Left lung (tissue), 4 donors: ENCODE measurements at regions not wholly inside any gene's neighbourhood (a gene's known extent, or its start where the extent isn't known, plus 50 kb on each side); places are given as distances from the start of the nearest gene placed in this dataset.

Source experiments
- ATAC-seq: fragments of 200-7000 bp; cut with Tn5 transposase; one replicate; pipeline ENCODE4 v1.9.1; 2020; ENCODE audit warnings: moderate library complexity
- DNase-seq, 4 donors: peaks; one replicate each; pipeline ENCODE4 v3.0.0-alpha.2; 2013 to 2020
- H3K27ac ChIP-seq, 2 donors: fragments of 200-600 bp; sonication (generic) in 1 of 2; one replicate each; pipeline versions ENCODE4 v1.5.0 to v1.8.0; 2020 to 2021
- H3K27me3 ChIP-seq, 2 donors: fragments of 200-600 bp; sonication (generic) in 1 of 2; one replicate each; pipeline versions ENCODE4 v1.5.0 to v1.8.0; 2020 to 2021
- H3K36me3 ChIP-seq, 2 donors: fragments of 200-600 bp; sonication (generic) in 1 of 2; one replicate each; pipeline versions ENCODE4 v1.5.0 to v1.8.0; 2020 to 2021
- H3K4me1 ChIP-seq, 2 donors: fragments of 200-600 bp; one replicate each; pipeline ENCODE4 v1.8.0; 2021
- H3K4me3 ChIP-seq, 2 donors: fragments of 200-600 bp; sonication (generic) in 1 of 2; one replicate each; pipeline versions ENCODE4 v1.5.0 to v1.8.0; 2020 to 2021; ENCODE audit warnings: mild to moderate bottlenecking in 1 of 2
- H3K9me3 ChIP-seq, 2 donors: fragments of 200-600 bp; sonication (generic) in 1 of 2; one replicate each; pipeline versions ENCODE4 v1.5.0 to v1.8.0; 2020 to 2021
- intact Hi-C, 2 donors: fragments of 100-400 bp; cut with DNase I; formaldehyde crosslinking; loops; one replicate each; pipeline versions ENCODE4 v1.11.2 to v1.14.2; 2022
- TF ChIP-seq, protein P1 (sequence below), 2 donors: fragments of 200-600 bp; sonication (generic) in 1 of 2; IDR thresholded peaks; one replicate each; pipeline versions ENCODE4 v1.5.0 to v1.8.0; 2021; ENCODE audit warnings: antibody characterized with exemption in 2 of 2
- donor health status: DM: no; HTN: yes; CAD: no.
- donor health status: DM: no; HTN: no; CAD: no.

DNA sequence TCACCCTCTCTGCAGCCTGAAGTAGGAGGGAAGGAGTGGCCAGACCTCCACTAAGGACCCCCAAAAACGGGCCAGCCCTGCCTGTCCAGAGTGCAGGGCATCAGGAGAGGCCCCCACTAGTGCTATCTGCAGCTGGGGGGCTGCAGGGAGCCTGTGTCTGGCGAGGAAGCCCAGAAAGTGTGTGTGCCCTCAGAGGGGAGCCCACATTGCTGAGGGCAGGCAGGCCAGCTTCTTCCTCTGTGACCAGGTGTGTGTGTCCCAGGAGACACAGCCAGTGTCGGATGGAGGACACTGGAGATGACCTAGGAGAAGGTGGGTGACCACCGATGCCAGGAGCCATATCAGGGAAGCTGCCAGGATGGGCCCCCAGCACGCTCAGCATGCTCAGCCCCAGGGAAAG, 218.7 kb downstream of the IRX2 start:
- TF ChIP-seq, protein P1, sequence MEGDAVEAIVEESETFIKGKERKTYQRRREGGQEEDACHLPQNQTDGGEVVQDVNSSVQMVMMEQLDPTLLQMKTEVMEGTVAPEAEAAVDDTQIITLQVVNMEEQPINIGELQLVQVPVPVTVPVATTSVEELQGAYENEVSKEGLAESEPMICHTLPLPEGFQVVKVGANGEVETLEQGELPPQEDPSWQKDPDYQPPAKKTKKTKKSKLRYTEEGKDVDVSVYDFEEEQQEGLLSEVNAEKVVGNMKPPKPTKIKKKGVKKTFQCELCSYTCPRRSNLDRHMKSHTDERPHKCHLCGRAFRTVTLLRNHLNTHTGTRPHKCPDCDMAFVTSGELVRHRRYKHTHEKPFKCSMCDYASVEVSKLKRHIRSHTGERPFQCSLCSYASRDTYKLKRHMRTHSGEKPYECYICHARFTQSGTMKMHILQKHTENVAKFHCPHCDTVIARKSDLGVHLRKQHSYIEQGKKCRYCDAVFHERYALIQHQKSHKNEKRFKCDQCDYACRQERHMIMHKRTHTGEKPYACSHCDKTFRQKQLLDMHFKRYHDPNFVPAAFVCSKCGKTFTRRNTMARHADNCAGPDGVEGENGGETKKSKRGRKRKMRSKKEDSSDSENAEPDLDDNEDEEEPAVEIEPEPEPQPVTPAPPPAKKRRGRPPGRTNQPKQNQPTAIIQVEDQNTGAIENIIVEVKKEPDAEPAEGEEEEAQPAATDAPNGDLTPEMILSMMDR (IDR thresholded peaks at IDR 0.05): no peak
- no peak for ATAC-seq
- Histone ChIP-seq H3K27ac (no peak overlapping the region), H3K36me3 (no peaks in the 10 kb centered on the region), H3K4me3 (no peak overlapping the region), H3K4me1 (no peaks in the 10 kb centered on the region), H3K9me3 (peaks cover 0 to 8% of the 10 kb centered on the region in 2 donors), H3K27me3 (peaks cover 0 to 11% of the 10 kb centered on the region in 2 donors)
- intact Hi-C loops: no loop called here
- DNase-seq: no peak

DNA sequence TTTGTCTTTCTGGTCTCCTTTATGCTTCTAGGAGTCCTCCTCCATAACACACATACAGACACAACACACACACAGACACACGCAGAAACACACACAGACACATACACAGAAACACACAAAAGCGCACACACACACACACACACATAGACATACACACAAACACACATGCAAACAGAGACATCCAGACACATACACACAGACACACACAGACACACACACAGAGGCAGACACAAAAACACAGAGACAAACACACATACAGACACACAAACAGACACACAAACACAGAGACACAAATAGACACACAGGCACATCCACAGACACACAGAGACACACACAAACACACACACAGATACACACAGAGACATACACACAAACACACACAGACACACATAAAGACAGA, 220.2 kb downstream of the IRX2 start:
- TF ChIP-seq, protein P1 (IDR thresholded peaks at IDR 0.05): no peak
- Histone ChIP-seq H3K27me3 (peaks cover 0 to 5% of the 10 kb centered on the region in 2 donors), H3K36me3 (no peaks in the 10 kb centered on the region), H3K27ac (no peak overlapping the region), H3K4me3 (no peak overlapping the region), H3K9me3 (peaks cover 0 to 8% of the 10 kb centered on the region in 2 donors), H3K4me1 (no peaks in the 10 kb centered on the region)
- ATAC-seq: no peak
- intact Hi-C loops: no loop called here
- no peak for DNase-seq

DNA sequence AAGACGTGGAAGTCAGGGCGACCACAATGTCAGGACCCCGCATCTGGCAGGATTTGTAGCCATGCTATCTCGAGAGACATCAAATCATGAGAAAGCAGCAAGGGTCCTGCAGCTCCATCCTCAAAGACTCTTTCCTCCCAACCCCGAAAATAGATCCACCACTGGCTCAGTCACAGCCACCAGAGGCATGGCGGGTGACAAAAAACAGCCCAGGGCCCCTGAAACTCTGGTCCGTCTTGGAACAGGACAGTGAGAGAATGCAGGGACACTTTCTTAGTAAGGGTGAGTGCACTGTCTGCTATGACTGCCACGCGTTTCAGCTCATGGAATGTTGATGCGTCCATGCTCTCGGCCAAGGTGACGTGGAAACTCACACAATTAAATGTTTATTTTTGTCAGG, 220.9 kb downstream of the IRX2 start:
- peaks cover 0 to 9% of the 10 kb centered on the region in 2 donors for H3K9me3 ChIP-seq
- no peak for ATAC-seq

DNA sequence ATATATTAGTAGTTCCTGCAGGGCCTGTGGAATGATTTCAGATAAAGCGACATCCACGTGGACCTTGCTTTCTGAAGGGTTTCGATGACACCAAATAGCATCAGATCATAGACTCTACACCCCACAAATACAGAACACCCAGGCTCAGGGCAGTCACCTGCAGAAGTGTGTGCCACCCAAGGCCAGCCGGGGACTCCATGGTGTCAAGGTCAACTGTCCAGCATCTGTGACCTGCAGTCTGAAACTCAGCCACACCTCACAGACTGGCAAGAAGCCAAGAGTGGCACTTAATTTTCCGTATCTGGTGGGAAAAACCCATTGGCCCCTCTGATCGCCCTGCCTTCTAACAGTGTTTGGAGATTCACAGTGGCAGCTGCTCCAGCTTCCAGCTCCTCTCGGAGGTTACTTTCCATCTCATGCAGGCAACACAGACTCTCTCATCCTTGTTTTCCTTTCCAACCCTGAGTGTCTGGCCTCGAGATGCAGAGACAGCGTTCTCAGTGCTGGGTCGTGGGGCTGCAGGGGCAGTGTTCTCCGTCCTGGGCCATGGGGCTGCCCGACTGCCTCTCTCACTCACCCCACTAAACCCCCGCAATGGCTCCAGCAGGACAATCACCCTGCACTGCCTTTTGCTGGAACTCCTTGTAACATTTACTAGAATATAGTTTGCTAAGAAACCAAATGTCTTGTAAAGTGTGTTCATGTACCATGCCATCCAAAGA, 221.9 kb downstream of the IRX2 start:
- DNase-seq (no peak), ATAC-seq (no peak)
- Histone ChIP-seq H3K4me3 (no peak overlapping the region), H3K36me3 (no peaks in the 10 kb centered on the region), H3K4me1 (no peaks in the 10 kb centered on the region), H3K27me3 (peaks cover 0 to 5% of the 10 kb centered on the region in 2 donors), H3K27ac (no peak overlapping the region), H3K9me3 (peaks cover 0 to 8% of the 10 kb centered on the region in 2 donors)
- TF ChIP-seq, protein P1 (IDR thresholded peaks at IDR 0.05): no peak
- intact Hi-C loops: no loop called here

More for the DNA sequence above, 220.9 kb downstream of the IRX2 start:
- TF ChIP-seq, protein P1 (IDR thresholded peaks at IDR 0.05): no peak
- H3K27ac ChIP-seq: no peak overlapping the region
- H3K36me3 ChIP-seq: no peaks in the 10 kb centered on the region
- H3K27me3 ChIP-seq: peaks cover 0 to 5% of the 10 kb centered on the region in 2 donors
- no peak overlapping the region for H3K4me3 ChIP-seq
- intact Hi-C loops: no loop called here
- no peak for DNase-seq
- no peaks in the 10 kb centered on the region for H3K4me1 ChIP-seq

DNA sequence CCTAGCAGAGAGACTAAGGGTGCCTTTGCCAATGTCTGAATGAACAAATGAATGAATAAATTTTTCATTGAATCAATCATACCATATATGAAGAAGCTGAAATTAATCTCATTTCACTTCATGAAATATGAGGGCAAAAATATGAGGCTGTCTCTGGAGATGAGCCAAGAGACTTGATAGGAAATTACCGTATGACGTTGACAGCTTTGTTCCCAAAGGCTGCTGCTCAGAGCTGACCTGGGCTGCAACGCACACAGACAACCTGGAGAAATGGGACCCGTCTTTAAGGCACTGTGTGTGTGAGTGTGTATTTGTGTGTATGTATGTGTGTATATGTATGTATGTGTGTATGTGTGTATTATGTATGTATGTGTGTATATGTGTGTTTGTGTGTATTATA, 226.1 kb downstream of the IRX2 start:
- H3K27ac ChIP-seq: no peak overlapping the region

More for the DNA sequence above, 226.1 kb downstream of the IRX2 start:
- ATAC-seq (no peak), DNase-seq (no peak)
- H3K4me1 ChIP-seq: no peaks in the 10 kb centered on the region
- TF ChIP-seq, protein P1 (IDR thresholded peaks at IDR 0.05): no peak
- H3K9me3 ChIP-seq: peaks cover 0 to 2% of the 10 kb centered on the region in 2 donors
- no peaks in the 10 kb centered on the region for H3K36me3 ChIP-seq
- H3K27me3 ChIP-seq: peaks cover 0 to 5% of the 10 kb centered on the region in 2 donors
- intact Hi-C loops: no loop called here
- no peak overlapping the region for H3K4me3 ChIP-seq
